ENCODE measurements at regions not wholly inside any gene's neighbourhood (a gene's known extent, or its start where the extent isn't known, plus 50 kb on each side); places are given as distances from the start of the nearest gene placed in this dataset.
A peak's percentile ranks its signal among the peaks of the same experiment; 100 is the strongest.

DNA sequence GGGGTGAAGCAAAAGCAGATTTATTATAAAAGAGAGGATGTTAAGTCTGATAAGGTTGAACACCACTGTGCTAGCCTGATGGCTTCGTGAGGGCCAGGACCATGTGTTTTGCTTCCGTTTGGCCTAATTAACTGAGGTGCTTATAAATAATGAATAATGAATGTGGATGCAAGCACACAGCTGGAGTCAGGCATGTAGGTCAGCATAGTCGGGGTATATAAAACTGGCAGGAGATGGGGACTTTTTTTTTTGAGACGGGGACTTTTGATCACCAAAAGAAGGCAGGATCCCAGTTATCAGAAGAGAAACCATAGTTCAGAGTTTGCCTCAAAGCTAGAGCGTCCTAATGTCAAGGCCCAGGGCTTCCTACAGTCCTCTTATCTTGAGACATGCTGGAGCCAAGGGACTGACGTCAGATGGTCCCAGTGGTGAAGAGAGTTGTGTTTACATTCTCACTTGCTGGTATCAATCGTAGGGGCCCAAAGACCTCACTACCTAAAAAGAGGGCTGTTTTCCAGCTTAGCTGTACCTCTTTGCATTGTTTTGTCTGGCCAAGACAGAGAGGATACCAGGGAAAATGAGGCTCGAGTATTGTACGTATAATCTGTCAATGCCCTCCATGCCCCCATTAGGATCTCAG, 50.4 kb downstream of the RTL9 start:
- no peaks in the 10 kb centered on the region for H3K27me3 ChIP-seq (replicated peaks)
- no peaks in the 10 kb centered on the region for H3K9me3 ChIP-seq (replicated peaks)
- H3K4me3 ChIP-seq: no peak overlapping the region
- peaks cover 11% of the 10 kb centered on the region; the same call in 1 of the 2 replicates for H3K4me1 ChIP-seq (replicated peaks)
- no peaks in the 10 kb centered on the region for H3K36me3 ChIP-seq
- no peak for DNase-seq (ENCODE audit: low read depth in 1 of 2, low spot score in 2 of 2)
- no peak overlapping the region for H3K27ac ChIP-seq

DNA sequence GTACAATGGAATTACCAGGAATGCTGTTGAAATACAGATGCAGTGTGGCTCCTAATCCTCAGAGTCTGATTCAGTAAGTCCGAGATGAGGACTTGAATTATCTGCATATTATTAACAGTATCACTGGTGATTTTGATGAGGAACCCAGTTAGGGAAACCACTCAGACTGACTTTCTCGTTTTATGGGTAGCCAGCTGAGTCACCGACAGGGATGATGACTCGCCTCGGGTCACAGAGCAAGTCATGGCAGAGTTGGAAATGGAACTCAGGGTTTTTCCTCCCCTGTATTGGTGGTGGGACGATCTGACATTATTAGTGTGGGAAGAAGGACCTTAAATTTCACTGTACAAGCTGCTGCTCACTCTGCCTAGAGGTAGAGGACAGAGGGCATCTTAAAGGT, 51.3 kb downstream of the RTL9 start:
- Histone ChIP-seq H3K27me3 (replicated peaks) (no peaks in the 10 kb centered on the region), H3K27ac (no peak overlapping the region), H3K36me3 (no peaks in the 10 kb centered on the region), H3K4me1 (replicated peaks) (peaks cover 11% of the 10 kb centered on the region; the same call in 1 of the 2 replicates), H3K9me3 (replicated peaks) (no peaks in the 10 kb centered on the region), H3K4me3 (no peak overlapping the region)
- DNase-seq (ENCODE audit: low read depth in 1 of 2, low spot score in 2 of 2): no peak

DNA sequence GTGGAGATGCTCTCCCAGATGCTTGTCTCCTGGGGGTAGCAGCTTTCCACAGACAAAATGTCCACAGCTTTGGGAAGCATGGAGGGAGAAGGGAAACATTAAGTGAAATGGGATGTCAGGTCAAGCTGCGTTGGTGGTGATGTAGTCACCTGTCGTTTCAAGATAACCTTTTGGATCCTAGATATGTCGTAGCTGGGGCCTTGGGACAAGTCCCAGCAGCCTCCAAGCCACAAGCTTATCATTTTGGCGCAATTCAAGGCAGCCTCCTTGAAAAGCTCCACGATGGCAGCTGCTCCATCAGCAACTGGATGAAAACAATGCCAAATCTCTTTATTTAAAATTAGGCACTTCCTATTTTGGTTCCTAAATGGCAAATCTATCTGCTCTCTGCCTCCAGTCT, 52.0 kb downstream of the RTL9 start:
- Histone ChIP-seq H3K36me3 (no peaks in the 10 kb centered on the region), H3K4me1 (replicated peaks) (peaks cover 11% of the 10 kb centered on the region; the same call in 1 of the 2 replicates), H3K27ac (no peak overlapping the region), H3K9me3 (replicated peaks) (no peaks in the 10 kb centered on the region), H3K4me3 (no peak overlapping the region), H3K27me3 (replicated peaks) (no peaks in the 10 kb centered on the region)
- no peak for DNase-seq (ENCODE audit: low read depth in 1 of 2, low spot score in 2 of 2)

DNA sequence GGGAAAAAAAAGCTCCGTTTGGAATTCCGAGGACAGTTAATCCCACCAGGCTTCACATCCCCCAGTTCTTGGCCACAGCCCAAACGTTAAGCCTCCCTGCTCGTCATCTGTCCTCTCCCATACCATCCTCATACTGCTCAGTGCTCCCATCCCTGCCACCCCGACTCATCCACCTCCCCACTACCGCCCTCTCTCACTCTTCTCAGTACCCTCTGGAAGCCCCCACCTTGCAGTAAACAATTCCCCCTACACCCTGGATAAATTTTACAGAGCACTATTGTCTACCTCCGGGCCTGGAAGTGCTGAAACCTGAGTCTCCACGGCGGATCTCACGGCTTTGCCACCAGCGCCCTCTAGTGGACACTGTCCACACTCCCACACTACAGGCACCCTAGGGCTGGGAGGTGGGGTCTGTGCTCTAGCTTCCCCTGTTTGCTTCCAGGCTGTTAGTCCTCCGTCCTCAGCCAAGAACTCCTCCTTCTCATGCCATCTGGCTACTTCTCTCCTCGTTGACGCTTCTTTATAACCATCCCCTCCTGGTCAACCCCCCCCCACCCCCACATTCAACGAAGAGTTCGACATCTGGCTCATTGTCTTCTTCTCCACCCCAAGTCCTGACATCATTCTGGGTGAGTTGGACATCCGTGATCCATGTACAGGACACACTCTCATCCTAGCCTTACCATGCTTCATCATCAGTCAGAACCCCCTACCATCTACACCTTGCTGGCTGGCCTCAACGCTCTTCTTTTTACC, 54.5 kb downstream of the RTL9 start:
- H3K4me3 ChIP-seq: no peak overlapping the region

DNA sequence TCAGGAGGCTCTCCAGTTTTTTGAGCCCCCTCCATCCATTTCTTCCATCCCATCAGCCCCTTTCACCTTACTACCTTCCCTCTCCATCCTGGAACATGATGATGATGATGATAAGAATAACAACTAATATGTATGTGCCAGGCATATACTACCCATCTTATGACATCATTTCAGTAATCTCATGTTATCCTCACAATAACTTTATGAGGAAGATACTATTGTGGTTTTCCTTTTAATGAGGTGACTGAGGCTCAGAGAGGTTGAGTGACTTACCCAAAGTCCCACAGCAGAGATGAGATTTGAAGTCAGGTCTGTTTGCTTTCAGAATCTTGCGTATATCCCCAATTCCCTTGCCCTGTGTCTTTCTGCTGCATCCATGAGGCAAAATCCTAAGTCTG, 55.1 kb downstream of the RTL9 start:
- Histone ChIP-seq H3K9me3 (replicated peaks) (no peaks in the 10 kb centered on the region), H3K27me3 (replicated peaks) (no peaks in the 10 kb centered on the region), H3K4me1 (replicated peaks) (peaks cover 21% of the 10 kb centered on the region), H3K36me3 (no peaks in the 10 kb centered on the region), H3K27ac (no peak overlapping the region), H3K4me3 (no peak overlapping the region)
- no peak for DNase-seq (ENCODE audit: low read depth in 1 of 2, low spot score in 2 of 2)

More for the DNA sequence above, 54.5 kb downstream of the RTL9 start:
- H3K4me1 ChIP-seq (replicated peaks): peaks cover 15% of the 10 kb centered on the region
- H3K27ac ChIP-seq: no peak overlapping the region
- H3K36me3 ChIP-seq: no peaks in the 10 kb centered on the region
- DNase-seq (ENCODE audit: low read depth in 1 of 2, low spot score in 2 of 2): peak; percentile 27 to 53
- H3K9me3 ChIP-seq (replicated peaks): no peaks in the 10 kb centered on the region
- no peaks in the 10 kb centered on the region for H3K27me3 ChIP-seq (replicated peaks)

DNA sequence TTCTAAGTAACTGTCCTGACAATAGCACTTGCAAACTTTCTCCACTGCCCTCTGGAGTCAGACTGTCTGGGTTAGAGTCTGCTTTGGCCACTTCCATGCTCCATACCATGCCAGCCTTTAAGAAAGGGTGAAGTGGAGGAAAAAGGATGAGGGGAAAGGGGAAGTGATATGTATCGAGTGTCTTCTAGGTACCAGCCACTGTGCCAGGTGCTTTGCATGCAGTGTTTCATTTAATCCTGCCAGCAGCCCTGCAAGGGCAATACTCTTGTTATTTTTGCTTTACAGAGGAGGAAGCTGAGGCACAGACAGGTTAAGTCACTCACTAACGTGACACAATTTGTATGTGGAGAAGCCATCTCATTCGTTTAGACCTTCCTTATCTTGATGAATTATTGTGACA, 55.6 kb downstream of the RTL9 start:
- peaks cover 25% of the 10 kb centered on the region for H3K4me1 ChIP-seq (replicated peaks)
- no peak overlapping the region for H3K27ac ChIP-seq

DNA sequence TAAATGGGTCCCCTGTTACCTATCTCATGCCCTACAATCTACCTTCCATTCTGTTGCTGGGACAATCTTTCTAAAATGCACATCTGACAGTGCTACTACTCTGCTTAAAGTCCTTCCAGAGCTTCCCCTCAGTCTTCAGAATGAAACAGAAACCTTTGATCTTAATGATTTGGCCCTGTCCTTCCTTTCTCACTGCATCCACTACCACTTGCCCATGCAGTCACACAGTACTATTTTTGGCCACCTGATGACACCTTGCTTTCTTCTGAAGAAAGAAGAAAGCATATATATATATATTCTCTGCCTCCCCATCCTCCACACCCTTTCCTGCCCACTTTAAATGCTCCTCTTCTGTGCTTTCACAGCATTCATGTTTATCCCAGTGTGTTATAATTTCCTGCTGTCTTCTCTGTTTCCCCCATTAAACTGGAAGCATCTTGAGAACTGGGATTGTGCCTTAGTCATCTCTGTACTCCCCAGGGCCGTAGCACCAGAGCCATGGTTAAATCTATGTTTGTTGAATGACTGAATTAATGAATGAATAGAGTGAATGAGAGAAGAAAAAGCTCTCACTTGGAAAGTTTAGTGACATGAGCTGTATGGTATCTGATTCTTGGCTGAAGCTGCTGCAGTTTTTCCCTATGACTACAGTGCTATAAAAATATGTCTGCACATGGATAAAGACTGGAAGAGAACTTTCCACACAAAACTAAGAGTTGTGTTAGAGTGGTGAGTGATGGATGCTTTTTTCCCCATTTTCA, 56.2 kb downstream of the RTL9 start:
- no peaks in the 10 kb centered on the region for H3K9me3 ChIP-seq (replicated peaks)
- no peaks in the 10 kb centered on the region for H3K36me3 ChIP-seq
- H3K27ac ChIP-seq: no peak overlapping the region
- no peak for DNase-seq (ENCODE audit: low read depth in 1 of 2, low spot score in 2 of 2)
- no peaks in the 10 kb centered on the region for H3K27me3 ChIP-seq (replicated peaks)
- H3K4me3 ChIP-seq: no peak overlapping the region
- H3K4me1 ChIP-seq (replicated peaks): peaks cover 22% of the 10 kb centered on the region

More for the DNA sequence above, 55.6 kb downstream of the RTL9 start:
- Histone ChIP-seq H3K27me3 (replicated peaks) (no peaks in the 10 kb centered on the region), H3K4me3 (no peak overlapping the region), H3K9me3 (replicated peaks) (no peaks in the 10 kb centered on the region), H3K36me3 (no peaks in the 10 kb centered on the region)
- DNase-seq (ENCODE audit: low read depth in 1 of 2, low spot score in 2 of 2): no peak

DNA sequence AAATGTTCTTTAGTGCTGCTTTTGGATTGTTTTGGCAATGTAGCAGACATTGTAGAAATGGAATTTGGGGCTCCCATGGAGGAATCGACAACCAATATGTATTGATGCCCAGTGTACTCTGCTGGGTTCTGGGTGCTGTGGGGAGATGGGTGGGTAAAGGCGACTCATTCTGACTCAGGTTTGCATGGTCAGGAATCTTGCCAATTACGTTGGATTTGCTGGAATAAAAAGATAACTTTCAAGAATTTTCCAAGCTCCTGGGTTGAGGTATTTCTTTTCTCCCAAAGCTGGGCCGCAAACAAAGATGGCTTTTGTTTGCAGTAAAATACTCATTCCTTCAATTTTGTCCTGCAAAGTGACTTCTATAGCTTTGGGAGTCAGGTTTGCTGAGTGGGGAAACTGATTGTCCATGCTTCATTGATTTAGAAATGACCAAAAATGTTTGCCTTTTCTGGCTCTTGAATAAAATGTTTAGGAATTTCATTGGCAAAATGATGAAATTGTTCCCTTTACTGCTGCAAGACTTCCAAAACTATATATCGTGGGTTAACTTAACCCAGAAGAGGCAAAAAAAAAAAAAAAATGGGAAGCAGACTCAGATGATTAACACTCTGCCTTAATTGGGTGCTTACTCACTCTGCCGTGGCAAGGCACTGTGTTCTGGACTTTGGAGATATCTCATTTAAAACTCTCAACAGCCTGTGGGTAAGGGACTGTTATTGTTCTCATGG, 57.0 kb downstream of the RTL9 start:
- no peak overlapping the region for H3K27ac ChIP-seq
- H3K4me3 ChIP-seq: no peak overlapping the region
- peaks cover 21% of the 10 kb centered on the region for H3K4me1 ChIP-seq (replicated peaks)
- no peaks in the 10 kb centered on the region for H3K27me3 ChIP-seq (replicated peaks)
- no peaks in the 10 kb centered on the region for H3K9me3 ChIP-seq (replicated peaks)
- no peaks in the 10 kb centered on the region for H3K36me3 ChIP-seq
- DNase-seq (ENCODE audit: low read depth in 1 of 2, low spot score in 2 of 2): no peak

DNA sequence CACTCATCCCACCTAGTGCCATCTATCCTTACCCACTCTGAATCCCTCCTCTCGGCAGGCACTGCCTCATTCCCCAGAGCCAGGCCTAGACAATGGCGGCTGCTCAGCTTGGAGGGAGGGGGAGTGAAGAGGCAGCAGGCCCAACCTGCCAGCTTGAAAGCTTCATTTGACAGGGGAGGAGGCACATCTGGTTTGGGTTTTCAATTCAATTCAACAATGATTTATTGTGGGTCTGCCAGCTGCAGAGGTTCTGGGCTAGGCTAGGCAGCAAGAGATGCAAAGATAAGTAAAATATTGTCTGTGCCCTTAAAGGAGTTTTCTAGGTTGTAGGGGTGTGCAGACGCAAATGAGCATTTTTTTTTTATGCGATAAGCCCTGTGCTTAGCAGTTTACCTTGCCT, 58.5 kb downstream of the RTL9 start:
- no peaks in the 10 kb centered on the region for H3K27me3 ChIP-seq (replicated peaks)
- no peaks in the 10 kb centered on the region for H3K36me3 ChIP-seq
- H3K4me1 ChIP-seq (replicated peaks): peaks cover 25% of the 10 kb centered on the region
- no peak for DNase-seq (ENCODE audit: low read depth in 1 of 2, low spot score in 2 of 2)
- no peak overlapping the region for H3K4me3 ChIP-seq
- H3K9me3 ChIP-seq (replicated peaks): no peaks in the 10 kb centered on the region
- no peak overlapping the region for H3K27ac ChIP-seq

DNA sequence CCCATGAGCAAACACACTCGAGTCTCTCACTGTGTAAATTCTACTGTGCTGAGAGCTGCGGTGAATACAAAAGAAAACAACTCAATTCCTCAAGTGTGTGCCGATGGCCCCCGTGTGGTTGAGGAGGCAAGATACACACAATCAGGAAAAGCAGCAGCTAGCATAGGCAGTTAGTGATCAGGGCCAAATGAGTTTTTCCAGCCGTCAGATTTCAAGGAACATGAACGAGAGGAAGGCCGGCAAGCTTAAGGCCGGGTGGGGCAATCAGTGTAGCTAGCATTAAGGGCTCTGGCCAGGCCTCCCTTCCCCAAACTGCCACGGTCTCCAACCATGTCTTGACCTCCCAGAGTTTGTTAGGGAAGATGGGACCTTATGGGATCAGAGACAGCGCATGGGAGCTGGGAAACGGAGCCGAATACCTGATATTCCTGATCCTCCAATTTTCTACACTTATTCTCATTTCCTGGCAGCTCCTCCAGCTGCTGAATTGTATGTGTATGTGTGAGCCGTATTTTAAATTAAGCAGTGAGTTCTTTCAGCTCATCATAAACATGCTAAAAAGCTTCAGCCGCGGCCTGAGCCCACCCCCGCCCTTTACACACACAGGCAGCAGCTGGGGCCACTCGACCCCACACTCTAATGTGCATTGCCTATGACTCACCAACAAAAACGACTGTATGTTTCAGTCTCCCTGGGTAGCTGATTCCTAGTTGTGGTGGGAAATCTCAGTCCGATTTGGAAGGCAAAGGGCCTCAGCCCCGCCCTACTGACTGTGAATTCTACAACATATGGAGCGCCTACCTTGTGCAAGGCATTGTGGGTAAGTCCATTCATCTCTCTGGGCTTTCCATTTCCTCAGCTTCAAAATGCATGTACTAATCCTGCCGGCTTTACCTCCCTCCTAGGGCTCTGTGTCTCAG, 59.9 kb downstream of the RTL9 start:
- Histone ChIP-seq H3K27me3 (replicated peaks) (no peaks in the 10 kb centered on the region), H3K4me3 (no peak overlapping the region), H3K36me3 (no peaks in the 10 kb centered on the region), H3K9me3 (replicated peaks) (no peaks in the 10 kb centered on the region), H3K27ac (peak overlapping the region; percentile 48), H3K4me1 (replicated peaks) (peaks cover 25% of the 10 kb centered on the region)
- peak; percentile 46 to 47 for DNase-seq (ENCODE audit: low read depth in 1 of 2, low spot score in 2 of 2)

DNA sequence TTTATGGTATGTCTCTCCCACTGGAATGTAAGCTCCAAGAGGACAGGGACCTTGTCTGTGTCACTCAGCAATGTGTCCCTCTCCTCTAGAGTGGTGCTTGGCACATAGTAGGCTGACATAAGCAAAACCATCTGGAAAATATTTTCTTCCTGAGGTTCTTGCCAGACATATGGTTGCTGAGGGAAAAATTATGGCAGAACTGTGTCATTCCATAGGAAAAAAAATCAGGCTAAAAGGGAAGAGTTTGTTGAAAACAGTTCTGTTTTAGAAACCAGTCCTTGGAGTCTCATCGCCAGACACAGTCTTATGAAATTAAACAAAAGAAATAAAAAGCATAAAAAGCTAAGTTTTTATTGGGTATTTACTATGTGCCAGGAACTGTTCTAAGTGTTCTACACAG, 60.9 kb downstream of the RTL9 start:
- Histone ChIP-seq H3K27ac (no peak overlapping the region), H3K9me3 (replicated peaks) (no peaks in the 10 kb centered on the region), H3K4me3 (no peak overlapping the region), H3K27me3 (replicated peaks) (no peaks in the 10 kb centered on the region), H3K36me3 (no peaks in the 10 kb centered on the region), H3K4me1 (replicated peaks) (peaks cover 25% of the 10 kb centered on the region)
- DNase-seq (ENCODE audit: low read depth in 1 of 2, low spot score in 2 of 2): no peak

DNA sequence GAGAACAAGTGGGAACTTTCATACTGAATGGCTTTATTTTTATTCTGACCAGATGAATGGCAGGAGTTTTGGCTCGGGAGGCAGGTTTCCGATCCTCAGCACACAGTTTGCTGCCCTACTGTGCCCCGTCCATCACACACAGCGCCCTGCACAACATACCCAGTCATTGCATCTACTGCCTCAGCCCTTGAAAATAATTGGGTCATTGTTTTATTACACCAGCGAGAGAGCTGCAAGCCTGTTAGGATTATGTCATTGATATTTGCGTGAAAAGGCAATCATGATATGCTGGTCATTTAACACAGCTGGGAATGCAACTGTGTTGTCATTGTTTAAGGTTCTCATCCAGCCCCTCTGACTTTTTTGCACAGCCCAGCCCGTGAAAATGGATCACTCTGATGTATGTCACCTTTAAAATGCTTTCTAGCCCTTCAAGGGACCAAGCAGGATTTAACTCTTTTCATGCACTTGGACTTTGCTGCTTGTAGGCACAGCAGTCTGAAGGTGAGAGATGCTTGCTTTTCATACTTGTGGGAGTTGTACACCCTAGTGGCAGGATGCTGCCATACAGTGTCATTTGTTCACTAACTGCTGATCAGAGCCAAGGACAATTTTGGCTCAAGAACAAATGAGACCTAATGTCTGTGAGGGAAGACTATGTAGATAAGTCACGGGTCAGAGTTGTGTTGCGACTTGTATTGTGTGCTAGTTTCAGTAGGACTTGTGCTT, 62.3 kb downstream of the RTL9 start:
- DNase-seq (ENCODE audit: low read depth in 1 of 2, low spot score in 2 of 2): no peak
- Histone ChIP-seq H3K27ac (no peak overlapping the region), H3K4me1 (replicated peaks) (peaks cover 25% of the 10 kb centered on the region), H3K4me3 (no peak overlapping the region), H3K36me3 (no peaks in the 10 kb centered on the region), H3K9me3 (replicated peaks) (no peaks in the 10 kb centered on the region), H3K27me3 (replicated peaks) (no peaks in the 10 kb centered on the region)
